Putamen (tissue), 1 donor: ENCODE measurements at regions not wholly inside any gene's neighbourhood (a gene's known extent, or its start where the extent isn't known, plus 50 kb on each side); places are given as distances from the start of the nearest gene placed in this dataset.
A peak's percentile ranks its signal among the peaks of the same experiment; 100 is the strongest.
"Not testable (repeated sequence)": the region's sequence is repeated elsewhere in the genome, so short reads cannot be mapped to it uniquely, and the experiment has no call there.

Source experiments
- DNase-seq: peaks from one replicate; pipeline ENCODE4 v3.0.0-alpha.2; 2016; ENCODE audit warnings: low spot score

GRCh38 chr14:29982171-29982570 is 54.5 kb upstream of the PRKD1 start:
- no peak for DNase-seq

GRCh38 chr14:29982993-29983392 is 55.3 kb upstream of the PRKD1 start:
- no peak for DNase-seq

GRCh38 chr14:29990344-29990857 is 62.8 kb upstream of the PRKD1 start:
- DNase-seq = not testable (repeated sequence)

- DNase-seq = no peak
Measured at GRCh38 chr14:29990993-29991392, 63.3 kb upstream of the PRKD1 start.

GRCh38 chr14:29993143-29993542 is 65.5 kb upstream of the PRKD1 start:
- no peak for DNase-seq

GRCh38 chr14:29999013-29999539 is 71.4 kb upstream of the PRKD1 start:
- no peak for DNase-seq

- no peak for DNase-seq
Measured at GRCh38 chr14:30002859-30003258, 75.2 kb upstream of the PRKD1 start.

GRCh38 chr14:30005114-30005808 is 77.6 kb upstream of the PRKD1 start:
- peak; percentile 47 for DNase-seq

- DNase-seq = no peak
Measured at GRCh38 chr14:30006695-30007094, 79.0 kb upstream of the PRKD1 start.

- no peak for DNase-seq
Measured at GRCh38 chr14:30015489-30015888, 87.8 kb upstream of the PRKD1 start.

GRCh38 chr14:30016002-30016401 is 88.4 kb upstream of the PRKD1 start:
- no peak for DNase-seq

- DNase-seq = no peak
Measured at GRCh38 chr14:30017370-30017993, 89.8 kb upstream of the PRKD1 start.

GRCh38 chr14:30020271-30020670 is 92.6 kb upstream of the PRKD1 start:
- no peak for DNase-seq

GRCh38 chr14:30020687-30021086 is 93.0 kb upstream of the PRKD1 start:
- no peak for DNase-seq

- not testable (repeated sequence) for DNase-seq
Measured at GRCh38 chr14:30023350-30023749, 95.7 kb upstream of the PRKD1 start.

GRCh38 chr14:30034152-30034551 is 106.5 kb upstream of the PRKD1 start:
- no peak for DNase-seq

GRCh38 chr14:30035361-30035760 is 107.7 kb upstream of the PRKD1 start:
- peak; percentile 32 for DNase-seq

GRCh38 chr14:30045720-30046119 is 118.1 kb upstream of the PRKD1 start:
- DNase-seq = no peak

GRCh38 chr14:30053103-30053502 is 125.5 kb upstream of the PRKD1 start:
- no peak for DNase-seq

- DNase-seq = peak; percentile 40
Measured at GRCh38 chr14:30054201-30054600, 126.6 kb upstream of the PRKD1 start.

- no peak for DNase-seq
Measured at GRCh38 chr14:30058401-30058800, 130.8 kb upstream of the PRKD1 start.

GRCh38 chr14:30063746-30064145 is 136.1 kb upstream of the PRKD1 start:
- DNase-seq = no peak

GRCh38 chr14:30064454-30064853 is 136.8 kb upstream of the PRKD1 start:
- DNase-seq = no peak
